Ovary (tissue), 7 donors: ENCODE measurements at regions not wholly inside any gene's neighbourhood (a gene's known extent, or its start where the extent isn't known, plus 50 kb on each side); places are given as distances from the start of the nearest gene placed in this dataset.
"Not testable (repeated sequence)": the region's sequence is repeated elsewhere in the genome, so short reads cannot be mapped to it uniquely, and the experiment has no call there.

ENCODE experiments used
- DNase-seq, 5 donors: peaks; one replicate each; pipeline ENCODE4 v3.0.0-alpha.2; 2019 to 2020
- H3K27ac ChIP-seq, 2 donors: fragments of 200-600 bp; one replicate each; pipeline versions ENCODE4 v1.5.1 to v1.8.0; 2019 to 2022
- H3K27me3 ChIP-seq: fragments of 200-600 bp; one replicate; pipeline ENCODE4 v1.8.0; 2022
- H3K36me3 ChIP-seq: fragments of 200-600 bp; sonication (generic); one replicate; pipeline ENCODE4 v1.5.1; 2019
- H3K4me1 ChIP-seq: one replicate; pipeline ENCODE4 v1.8.1; 2013; ENCODE audit warnings: mild to moderate bottlenecking, moderate library complexity; ENCODE audit not compliant: insufficient read depth
- H3K4me3 ChIP-seq: fragments of 200-600 bp; sonication (generic); one replicate; pipeline ENCODE4 v1.5.1; 2017
- H3K9me3 ChIP-seq, 2 donors: fragments of 200-600 bp in 1 of 2; sonication (generic) in 1 of 2; one replicate each; pipeline versions ENCODE4 v1.5.1 to v1.8.1; 2013 to 2019; ENCODE audit warnings: mild to moderate bottlenecking in 1 of 2, moderate library complexity in 1 of 2
- EP300 ChIP-seq: sonication (generic); formaldehyde crosslinking; IDR thresholded peaks from one replicate; pipeline ENCODE4 v1.6.1; 2017; ENCODE audit warnings: antibody characterized with exemption
- POLR2A ChIP-seq: fragments of 450-650 bp; IDR thresholded peaks from one replicate; pipeline ENCODE4 v1.6.1; 2017; ENCODE audit warnings: antibody characterized with exemption, mild to moderate bottlenecking, moderate library complexity
- WGBS, 3 donors: extraction: QIAGEN DNeasy Blood & Tissue Kit in 1 of 3; methylation state at CpG; one replicate each; pipeline versions ENCODE4 v1.1.5 to v1.1.7; 2013 to 2017; 5-methylcytosine and 5-hydroxymethylcytosine counted together
- intact Hi-C, 4 donors: fragments of 100-400 bp; cut with DNase I; formaldehyde crosslinking; loops; one replicate each; pipeline versions ENCODE4 v1.11.0 to v1.15.1; 2022 to 2023
- TF ChIP-seq, protein P1 (sequence below), 3 donors: fragments of 450-650 bp in 2 of 3; fragments of 200-600 bp in 1 of 3; IDR thresholded peaks; one replicate each; pipeline versions ENCODE4 v1.5.1 to v1.8.0; 2016 to 2022; ENCODE audit warnings: antibody characterized with exemption in 3 of 3, mild to moderate bottlenecking in 1 of 3
- donor health status: DM: no; HTN: no; CAD: no; lungs with moderate emphysema.
- donor health status: DM: no; HTN: no; CAD: no.
- donor health status: Bipolar disorder and iron deficiency.
- donor health status: DM: no; HTN: no; CAD: no.
- donor health status: DM: yes; HTN: yes; CAD: no.

DNA sequence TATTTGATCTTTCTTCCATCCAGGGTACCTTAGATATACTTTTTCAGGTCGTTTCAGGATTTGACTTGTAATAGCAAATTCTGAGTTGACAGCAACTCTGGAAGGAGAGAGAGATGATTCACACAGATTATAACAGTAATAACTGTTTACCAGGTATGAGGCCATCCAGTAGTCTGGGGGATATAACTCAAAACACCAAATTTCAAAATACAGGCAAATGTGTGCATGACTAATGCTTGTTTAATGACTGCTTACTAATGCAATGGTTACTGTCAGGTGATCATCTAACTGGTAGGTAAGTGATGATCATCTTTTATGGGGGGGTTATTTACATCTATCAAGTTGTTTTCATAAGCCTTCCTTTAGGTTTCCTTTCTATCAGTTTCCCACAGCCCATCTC lies 412.3 kb downstream of the MAT2B start:
- no peak for TF ChIP-seq POLR2A
- Histone ChIP-seq H3K36me3 (no peaks in the 10 kb centered on the region), H3K4me1 (no peaks in the 10 kb centered on the region), H3K9me3 (no peaks in the 10 kb centered on the region), H3K27ac (no peak overlapping the region), H3K4me3 (no peak overlapping the region), H3K27me3 (no peaks in the 10 kb centered on the region)
- no peak for DNase-seq
- intact Hi-C loops, result no loop called here
- 45 to 61% (median 53%) methylated on average over 1 of the region's 1 CpG for WGBS, 3 donors

DNA sequence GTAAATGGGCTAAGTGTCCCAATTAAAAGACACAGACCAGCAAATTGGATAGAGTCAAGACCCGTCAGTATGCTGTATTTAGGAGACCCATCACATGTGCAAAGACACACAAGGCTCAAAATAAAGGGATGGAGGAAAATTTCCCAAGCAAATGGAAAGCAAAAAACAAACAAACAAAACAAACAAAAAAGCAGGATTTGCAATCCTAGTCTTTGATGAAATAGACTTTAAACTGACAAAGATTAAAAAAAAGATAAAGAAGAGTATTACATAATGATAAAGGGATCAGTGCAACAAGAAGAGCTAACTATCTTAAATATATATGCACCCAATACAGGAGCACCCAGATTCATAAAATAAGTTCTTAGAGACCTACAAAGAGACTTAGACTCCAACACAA lies 429.6 kb downstream of the MAT2B start:
- H3K4me3 ChIP-seq, H3K4me1 ChIP-seq, intact Hi-C loops, H3K27me3 ChIP-seq, H3K27ac ChIP-seq, H3K9me3 ChIP-seq, H3K36me3 ChIP-seq, DNase-seq: not testable (repeated sequence)
- WGBS, 3 donors, result 77 to 87% (median 78%) methylated on average over 1 of the region's 1 CpG

DNA sequence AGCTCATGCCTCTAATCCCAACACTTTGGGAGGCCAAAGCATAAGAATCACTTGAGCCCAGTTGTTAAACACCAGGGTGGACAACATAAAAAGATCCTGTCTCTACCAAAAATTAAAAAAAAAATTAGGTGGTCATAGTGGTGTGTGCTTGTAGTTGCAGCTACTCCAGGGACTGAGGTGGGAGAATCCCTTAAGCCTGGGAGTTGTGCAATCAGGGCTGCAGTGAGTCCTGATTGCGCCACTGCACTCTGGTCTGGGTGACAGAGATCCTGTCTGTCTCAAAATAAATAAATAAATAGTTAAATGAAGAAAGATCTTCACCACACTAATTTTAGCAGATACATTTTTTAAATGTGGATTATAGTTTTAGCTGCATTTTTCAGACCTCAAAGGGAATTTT lies 433.2 kb downstream of the MAT2B start:
- intact Hi-C loops, result no loop called here
- TF ChIP-seq POLR2A (no peak), EP300 (no peak)
- TF ChIP-seq, protein P1, sequence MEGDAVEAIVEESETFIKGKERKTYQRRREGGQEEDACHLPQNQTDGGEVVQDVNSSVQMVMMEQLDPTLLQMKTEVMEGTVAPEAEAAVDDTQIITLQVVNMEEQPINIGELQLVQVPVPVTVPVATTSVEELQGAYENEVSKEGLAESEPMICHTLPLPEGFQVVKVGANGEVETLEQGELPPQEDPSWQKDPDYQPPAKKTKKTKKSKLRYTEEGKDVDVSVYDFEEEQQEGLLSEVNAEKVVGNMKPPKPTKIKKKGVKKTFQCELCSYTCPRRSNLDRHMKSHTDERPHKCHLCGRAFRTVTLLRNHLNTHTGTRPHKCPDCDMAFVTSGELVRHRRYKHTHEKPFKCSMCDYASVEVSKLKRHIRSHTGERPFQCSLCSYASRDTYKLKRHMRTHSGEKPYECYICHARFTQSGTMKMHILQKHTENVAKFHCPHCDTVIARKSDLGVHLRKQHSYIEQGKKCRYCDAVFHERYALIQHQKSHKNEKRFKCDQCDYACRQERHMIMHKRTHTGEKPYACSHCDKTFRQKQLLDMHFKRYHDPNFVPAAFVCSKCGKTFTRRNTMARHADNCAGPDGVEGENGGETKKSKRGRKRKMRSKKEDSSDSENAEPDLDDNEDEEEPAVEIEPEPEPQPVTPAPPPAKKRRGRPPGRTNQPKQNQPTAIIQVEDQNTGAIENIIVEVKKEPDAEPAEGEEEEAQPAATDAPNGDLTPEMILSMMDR (IDR thresholded peaks at IDR 0.05), result no peak
- 82 to 89% (median 85%) methylated on average over 1 of the region's 1 CpG for WGBS, 3 donors
- no peaks in the 10 kb centered on the region for H3K27me3 ChIP-seq
- no peaks in the 10 kb centered on the region for H3K9me3 ChIP-seq
- H3K4me1 ChIP-seq, result no peaks in the 10 kb centered on the region
- H3K27ac ChIP-seq, result no peak overlapping the region
- no peak for DNase-seq
- H3K4me3 ChIP-seq, result no peak overlapping the region
- no peaks in the 10 kb centered on the region for H3K36me3 ChIP-seq

DNA sequence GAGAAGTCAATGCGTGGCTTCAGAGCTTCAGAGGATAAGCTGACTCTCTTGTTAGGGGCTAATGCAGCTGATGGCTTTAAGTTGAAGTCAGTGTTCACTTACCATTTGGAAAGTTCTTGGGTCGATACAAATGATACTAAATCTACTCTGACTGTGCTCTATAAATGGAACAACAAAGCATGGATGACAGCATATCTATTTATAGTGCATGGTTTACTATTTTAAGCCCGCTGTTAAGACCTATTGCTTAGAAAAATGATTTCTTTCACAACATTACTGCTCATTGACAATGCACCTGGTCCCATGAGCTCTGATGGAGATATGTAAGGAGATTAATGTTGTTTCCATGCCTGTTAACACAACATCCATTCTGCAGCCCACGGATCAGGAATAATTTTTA lies 435.7 kb downstream of the MAT2B start:
- Histone ChIP-seq H3K4me3 (no peak overlapping the region), H3K9me3 (no peaks in the 10 kb centered on the region), H3K4me1 (no peaks in the 10 kb centered on the region), H3K27me3 (no peaks in the 10 kb centered on the region), H3K27ac (no peak overlapping the region), H3K36me3 (no peaks in the 10 kb centered on the region)
- 74 to 82% (median 78%) methylated on average over 4 of the region's 4 CpGs for WGBS, 3 donors
- TF ChIP-seq POLR2A (no peak), EP300 (no peak)
- TF ChIP-seq, protein P1 (IDR thresholded peaks at IDR 0.05), result no peak
- no peak for DNase-seq
- intact Hi-C loops, result no loop called here

DNA sequence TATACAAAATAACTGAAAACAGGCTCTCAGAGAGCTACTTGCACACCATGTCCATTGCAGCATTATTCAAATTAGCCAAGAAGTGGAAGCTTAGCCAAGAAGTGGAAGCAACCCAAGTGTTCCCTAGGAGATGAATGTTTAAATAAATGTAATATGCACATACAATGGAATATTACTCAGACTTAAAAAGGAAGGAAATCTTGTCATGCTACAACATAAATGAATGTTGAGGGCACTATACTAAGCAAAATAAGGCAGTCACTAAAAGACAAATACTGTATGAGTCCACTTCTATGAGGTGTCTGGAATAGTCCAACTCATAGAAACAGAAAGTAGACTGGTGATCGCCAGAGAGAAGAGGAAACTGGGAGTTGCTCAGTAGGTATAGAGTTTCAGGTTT lies 438.1 kb downstream of the MAT2B start:
- TF ChIP-seq, protein P1 (IDR thresholded peaks at IDR 0.05), result no peak
- TF ChIP-seq POLR2A (no peak), EP300 (no peak)
- intact Hi-C loops, result no loop called here
- Histone ChIP-seq H3K4me3 (no peak overlapping the region), H3K4me1 (no peaks in the 10 kb centered on the region), H3K9me3 (no peaks in the 10 kb centered on the region), H3K36me3 (no peaks in the 10 kb centered on the region), H3K27me3 (no peaks in the 10 kb centered on the region), H3K27ac (no peak overlapping the region)
- no peak for DNase-seq
- 89 to 98% (median 98%) methylated on average over 1 of the region's 1 CpG for WGBS, 3 donors

DNA sequence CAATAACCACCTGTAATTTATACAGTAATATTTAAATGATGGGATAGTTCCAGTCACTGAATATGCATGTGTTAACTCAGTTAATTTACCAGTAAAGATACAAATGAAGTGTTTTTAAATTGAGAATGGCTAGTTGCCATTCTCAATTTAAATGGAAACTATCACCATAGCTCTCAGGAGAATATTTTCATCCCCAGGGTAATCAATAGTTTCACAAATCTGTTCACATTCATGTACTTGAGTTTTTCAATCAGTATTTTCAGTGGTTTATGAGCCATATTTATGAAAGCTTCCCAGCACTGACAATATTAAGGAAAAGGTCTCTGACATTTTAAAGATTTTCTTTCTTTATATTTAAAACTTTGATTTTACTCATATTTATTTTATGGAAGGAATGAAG lies 439.3 kb downstream of the MAT2B start:
- Histone ChIP-seq H3K27me3 (no peaks in the 10 kb centered on the region), H3K4me3 (no peak overlapping the region), H3K4me1 (no peaks in the 10 kb centered on the region), H3K27ac (no peak overlapping the region), H3K36me3 (no peaks in the 10 kb centered on the region), H3K9me3 (no peaks in the 10 kb centered on the region)
- TF ChIP-seq POLR2A (no peak), EP300 (no peak)
- TF ChIP-seq, protein P1 (IDR thresholded peaks at IDR 0.05), result no peak
- no peak for DNase-seq
- intact Hi-C loops, result no loop called here
